Lung (tissue), 11 donors: ENCODE measurements at regions not wholly inside any gene's neighbourhood (a gene's known extent, or its start where the extent isn't known, plus 50 kb on each side); places are given as distances from the start of the nearest gene placed in this dataset.

Experiments used
- ATAC-seq: fragments of 200-7000 bp; cut with Tn5 transposase; one replicate; pipeline ENCODE4 v1.9.1; 2020; ENCODE audit warnings: moderate number of reproducible peaks; ENCODE audit not compliant: insufficient read depth, low FRiP score
- DNase-seq, 3 donors: peaks; one replicate each; pipeline ENCODE4 v3.0.0-alpha.2; 2013 to 2017
- H3K27ac ChIP-seq, 2 donors: one replicate each; pipeline ENCODE4 v1.5.1; 2013; ENCODE audit warnings: mild to moderate bottlenecking in 2 of 2, moderate library complexity in 2 of 2, control low read depth in 1 of 2, inconsistent platforms in 1 of 2, low read depth in 1 of 2, low read length in 1 of 2
- H3K27me3 ChIP-seq, 3 donors: one replicate each; pipeline ENCODE4 v1.5.1; 2013; ENCODE audit warnings: low read length in 2 of 3; ENCODE audit not compliant: control insufficient read depth in 3 of 3, insufficient read depth in 3 of 3
- H3K36me3 ChIP-seq, 4 donors: one replicate each; pipeline ENCODE4 v1.5.1; 2013; ENCODE audit warnings: low read length in 4 of 4, mild to moderate bottlenecking in 1 of 4, moderate library complexity in 1 of 4; ENCODE audit not compliant: control insufficient read depth in 4 of 4, insufficient read depth in 4 of 4
- H3K4me1 ChIP-seq, 5 donors: one replicate each; pipeline ENCODE4 v1.5.1; 2013; ENCODE audit warnings: low read length in 5 of 5, mild to moderate bottlenecking in 2 of 5, moderate library complexity in 1 of 5; ENCODE audit not compliant: control insufficient read depth in 5 of 5, insufficient read depth in 5 of 5
- H3K4me3 ChIP-seq: one replicate; pipeline ENCODE4 v1.5.1; 2013; ENCODE audit warnings: mild to moderate bottlenecking, control low read depth, moderate library complexity
- H3K9ac ChIP-seq, 2 donors: one replicate each; pipeline ENCODE4 v1.5.1; 2013; ENCODE audit warnings: low read length in 2 of 2, control low read depth in 1 of 2; ENCODE audit not compliant: insufficient read depth in 1 of 2
- H3K9me3 ChIP-seq, 4 donors: one replicate each; pipeline ENCODE4 v1.5.1; 2013; ENCODE audit warnings: low read length in 3 of 4, mild to moderate bottlenecking in 1 of 4, moderate library complexity in 1 of 4; ENCODE audit not compliant: control insufficient read depth in 4 of 4, insufficient read depth in 3 of 4
- WGBS, 2 donors: extraction: QIAGEN DNeasy Blood & Tissue Kit; methylation state at CpG; one replicate each; pipeline ENCODE4 v1.1.7; 2013; 5-methylcytosine and 5-hydroxymethylcytosine counted together
- TF ChIP-seq, protein P1 (sequence below): IDR thresholded peaks from 2 replicates; pipeline ENCODE4 v1.5.1; 2012; ENCODE audit warnings: mild to moderate bottlenecking; ENCODE audit errors: control extremely low read depth, extremely low read depth
- donor health status: control.
- donor health status: control.
- donor health status: Bipolar disorder and iron deficiency.
- donor health status: healthy.
- donor health status: DM: yes; HTN: yes; CAD: no.

DNA sequence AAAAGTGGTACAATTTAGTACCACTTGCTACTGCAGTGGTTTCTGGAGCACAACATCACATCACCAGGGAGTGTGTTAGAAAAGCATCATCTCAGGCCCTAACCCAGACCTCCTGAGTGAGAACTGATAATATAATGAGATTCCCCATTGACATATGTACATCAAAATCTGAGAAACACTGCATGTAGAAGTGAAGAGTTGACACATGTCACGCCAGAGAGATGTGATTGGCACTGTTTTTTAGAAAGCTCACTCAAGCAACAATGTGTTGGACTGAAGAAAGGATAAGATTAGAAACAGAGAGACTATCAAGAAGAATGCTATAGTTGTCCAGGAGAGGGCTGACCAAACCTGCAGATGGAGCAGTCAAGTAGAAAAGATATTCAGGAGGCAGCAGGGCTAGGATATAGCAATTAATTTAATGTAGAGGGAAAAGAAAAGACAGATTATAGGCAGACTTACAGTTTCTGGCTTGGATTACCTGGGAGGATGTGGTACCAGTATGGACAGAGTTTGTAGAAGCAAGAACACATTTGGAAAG lies 324.4 kb upstream of the ADAMTSL1 start:
- Histone ChIP-seq H3K27ac (no peak overlapping the region), H3K4me1 (peaks cover 0 to 3% (median 0%) of the 10 kb centered on the region in 5 donors), H3K9ac (no peak overlapping the region), H3K9me3 (no peaks in the 10 kb centered on the region), H3K4me3 (no peak overlapping the region), H3K36me3 (no peaks in the 10 kb centered on the region), H3K27me3 (no peaks in the 10 kb centered on the region)
- 56 to 76% methylated on average over 1 of the region's 1 CpG for WGBS, 2 donors
- ATAC-seq (no peak), DNase-seq (no peak)
- TF ChIP-seq, protein P1, sequence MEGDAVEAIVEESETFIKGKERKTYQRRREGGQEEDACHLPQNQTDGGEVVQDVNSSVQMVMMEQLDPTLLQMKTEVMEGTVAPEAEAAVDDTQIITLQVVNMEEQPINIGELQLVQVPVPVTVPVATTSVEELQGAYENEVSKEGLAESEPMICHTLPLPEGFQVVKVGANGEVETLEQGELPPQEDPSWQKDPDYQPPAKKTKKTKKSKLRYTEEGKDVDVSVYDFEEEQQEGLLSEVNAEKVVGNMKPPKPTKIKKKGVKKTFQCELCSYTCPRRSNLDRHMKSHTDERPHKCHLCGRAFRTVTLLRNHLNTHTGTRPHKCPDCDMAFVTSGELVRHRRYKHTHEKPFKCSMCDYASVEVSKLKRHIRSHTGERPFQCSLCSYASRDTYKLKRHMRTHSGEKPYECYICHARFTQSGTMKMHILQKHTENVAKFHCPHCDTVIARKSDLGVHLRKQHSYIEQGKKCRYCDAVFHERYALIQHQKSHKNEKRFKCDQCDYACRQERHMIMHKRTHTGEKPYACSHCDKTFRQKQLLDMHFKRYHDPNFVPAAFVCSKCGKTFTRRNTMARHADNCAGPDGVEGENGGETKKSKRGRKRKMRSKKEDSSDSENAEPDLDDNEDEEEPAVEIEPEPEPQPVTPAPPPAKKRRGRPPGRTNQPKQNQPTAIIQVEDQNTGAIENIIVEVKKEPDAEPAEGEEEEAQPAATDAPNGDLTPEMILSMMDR: no peak

DNA sequence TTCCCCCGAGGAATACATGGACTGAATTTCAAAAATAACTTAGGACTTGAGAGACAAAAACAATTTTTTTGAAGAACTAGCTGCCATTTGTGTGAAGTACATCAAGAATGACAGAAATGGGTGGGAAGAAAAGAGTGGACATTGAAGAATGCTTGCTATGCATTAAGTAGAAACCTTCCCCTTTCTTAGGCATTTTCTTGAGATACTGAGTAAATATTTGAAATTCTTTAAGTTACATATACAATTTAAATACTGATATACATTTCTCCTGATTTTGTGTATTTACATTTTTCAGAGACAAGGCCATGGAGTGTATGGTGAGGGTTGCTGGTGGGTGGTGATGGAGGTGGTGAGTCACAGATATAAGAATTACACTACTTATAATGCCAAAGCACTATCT lies 319.3 kb upstream of the ADAMTSL1 start:
- no peak overlapping the region for H3K4me3 ChIP-seq
- ATAC-seq: no peak
- no peak overlapping the region for H3K9ac ChIP-seq
- TF ChIP-seq, protein P1: no peak
- H3K27me3 ChIP-seq: no peaks in the 10 kb centered on the region
- no peaks in the 10 kb centered on the region for H3K36me3 ChIP-seq
- WGBS, 2 donors: 33 to 61% methylated on average over 1 of the region's 1 CpG
- H3K4me1 ChIP-seq: no peaks in the 10 kb centered on the region
- no peak for DNase-seq
- no peak overlapping the region for H3K27ac ChIP-seq
- H3K9me3 ChIP-seq: no peaks in the 10 kb centered on the region

DNA sequence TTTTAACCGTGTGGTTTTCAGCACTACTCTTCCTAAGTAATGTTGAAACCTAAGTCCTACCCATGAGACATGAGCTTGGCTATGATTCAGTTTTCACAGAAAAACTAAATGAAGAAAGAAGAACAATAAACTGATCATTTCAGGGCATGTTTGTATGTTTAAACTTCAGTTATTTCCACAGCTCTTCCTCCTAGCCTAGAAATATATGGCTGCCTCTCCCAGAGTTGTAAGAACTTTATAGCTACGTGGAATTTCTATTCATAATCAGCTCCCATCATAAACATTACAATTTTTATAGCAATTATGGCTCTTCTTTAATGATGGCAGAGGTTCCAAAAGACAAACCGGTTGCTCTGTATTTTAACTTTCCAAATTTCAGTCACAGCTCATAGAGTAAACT lies 314.7 kb upstream of the ADAMTSL1 start:
- Histone ChIP-seq H3K4me3 (no peak overlapping the region), H3K27me3 (no peaks in the 10 kb centered on the region), H3K9me3 (no peaks in the 10 kb centered on the region), H3K27ac (no peak overlapping the region), H3K36me3 (no peaks in the 10 kb centered on the region), H3K4me1 (no peaks in the 10 kb centered on the region), H3K9ac (no peak overlapping the region)
- no peak for ATAC-seq
- DNase-seq: no peak
- 61 to 78% methylated on average over 3 of the region's 3 CpGs for WGBS, 2 donors
- TF ChIP-seq, protein P1: no peak

DNA sequence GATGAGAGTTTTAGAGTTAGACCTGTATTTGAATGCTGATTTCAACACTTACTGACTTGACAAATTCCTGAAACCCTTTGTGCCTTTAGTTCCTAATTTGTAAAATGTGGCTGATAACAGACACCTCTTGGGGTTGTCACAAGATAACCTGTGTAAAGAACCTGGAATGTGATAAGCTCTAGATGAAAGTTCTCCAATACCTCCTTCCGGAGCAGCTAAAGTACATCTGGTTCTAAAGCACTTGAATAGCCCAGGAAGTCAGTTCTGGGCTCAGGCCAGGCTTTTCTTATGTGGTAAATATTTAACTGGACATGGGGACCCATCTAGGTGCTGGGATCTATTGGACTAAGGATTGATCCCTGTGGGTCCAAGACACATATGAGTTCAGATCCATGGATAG lies 310.8 kb upstream of the ADAMTSL1 start:
- no peaks in the 10 kb centered on the region for H3K9me3 ChIP-seq
- no peaks in the 10 kb centered on the region for H3K36me3 ChIP-seq
- TF ChIP-seq, protein P1: no peak
- DNase-seq (no peak), ATAC-seq (no peak)
- peaks cover 0 to 6% (median 0%) of the 10 kb centered on the region in 5 donors for H3K4me1 ChIP-seq
- no peak overlapping the region for H3K9ac ChIP-seq
- H3K4me3 ChIP-seq: no peak overlapping the region
- no peaks in the 10 kb centered on the region for H3K27me3 ChIP-seq
- H3K27ac ChIP-seq: no peak overlapping the region
- WGBS, 2 donors: 71 to 76% methylated on average over 1 of the region's 1 CpG
